HepG2 (cell line): ENCODE measurements at regions not wholly inside any gene's neighbourhood (a gene's known extent, or its start where the extent isn't known, plus 50 kb on each side); places are given as distances from the start of the nearest gene placed in this dataset.

ENCODE experiments used
- POLR2AphosphoS5 ChIP-seq: IDR thresholded peaks from 2 replicates; pipeline ENCODE4 v1.6.1; 2012; ENCODE audit warnings: low read depth, low read length
- TAF1 ChIP-seq: sonication (generic); formaldehyde crosslinking; IDR thresholded peaks from 2 replicates; pipeline ENCODE4 v1.4.0; 2020; ENCODE audit warnings: missing genetic modification reagents
- TF ChIP-seq, protein P1 (sequence below): sonication (generic); formaldehyde crosslinking; IDR thresholded peaks from 2 replicates; pipeline ENCODE4 v1.5.0; 2020; ENCODE audit warnings: mild to moderate bottlenecking, missing genetic modification reagents, moderate library complexity

DNA sequence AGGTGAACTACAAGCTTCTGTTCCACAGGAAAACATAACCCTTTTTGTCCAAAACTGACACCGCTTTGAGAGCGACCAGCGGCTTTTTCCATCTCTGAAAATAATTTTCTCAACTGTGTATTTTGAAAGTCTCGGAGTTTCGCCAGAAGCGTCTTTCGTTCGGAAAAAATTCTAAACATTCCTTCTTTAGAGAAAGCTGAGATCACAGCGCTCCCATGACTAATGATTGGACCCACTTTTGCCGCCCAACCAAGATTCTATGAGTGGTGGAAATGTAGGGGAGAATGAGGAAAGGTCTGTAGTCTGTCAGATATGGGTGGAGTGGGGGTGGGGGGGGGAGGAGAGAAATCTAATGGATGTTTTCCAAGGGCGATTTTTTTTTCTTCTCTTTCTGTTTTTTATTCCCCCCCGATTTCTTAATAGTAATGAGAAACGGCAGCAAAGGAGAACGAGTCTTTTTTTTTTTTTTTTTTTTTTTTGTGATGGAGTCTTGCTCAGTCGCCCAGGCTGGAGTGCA lies 189.3 kb downstream of the TRIM27 start:
- TF ChIP-seq TAF1: no peak
- TF ChIP-seq, protein P1, sequence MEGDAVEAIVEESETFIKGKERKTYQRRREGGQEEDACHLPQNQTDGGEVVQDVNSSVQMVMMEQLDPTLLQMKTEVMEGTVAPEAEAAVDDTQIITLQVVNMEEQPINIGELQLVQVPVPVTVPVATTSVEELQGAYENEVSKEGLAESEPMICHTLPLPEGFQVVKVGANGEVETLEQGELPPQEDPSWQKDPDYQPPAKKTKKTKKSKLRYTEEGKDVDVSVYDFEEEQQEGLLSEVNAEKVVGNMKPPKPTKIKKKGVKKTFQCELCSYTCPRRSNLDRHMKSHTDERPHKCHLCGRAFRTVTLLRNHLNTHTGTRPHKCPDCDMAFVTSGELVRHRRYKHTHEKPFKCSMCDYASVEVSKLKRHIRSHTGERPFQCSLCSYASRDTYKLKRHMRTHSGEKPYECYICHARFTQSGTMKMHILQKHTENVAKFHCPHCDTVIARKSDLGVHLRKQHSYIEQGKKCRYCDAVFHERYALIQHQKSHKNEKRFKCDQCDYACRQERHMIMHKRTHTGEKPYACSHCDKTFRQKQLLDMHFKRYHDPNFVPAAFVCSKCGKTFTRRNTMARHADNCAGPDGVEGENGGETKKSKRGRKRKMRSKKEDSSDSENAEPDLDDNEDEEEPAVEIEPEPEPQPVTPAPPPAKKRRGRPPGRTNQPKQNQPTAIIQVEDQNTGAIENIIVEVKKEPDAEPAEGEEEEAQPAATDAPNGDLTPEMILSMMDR (CRISPR knock-in tag): no peak
- TF ChIP-seq POLR2AphosphoS5: no peak
